ENCODE measurements at regions not wholly inside any gene's neighbourhood (a gene's known extent, or its start where the extent isn't known, plus 50 kb on each side); places are given as distances from the start of the nearest gene placed in this dataset.
"Not testable (repeated sequence)": the region's sequence is repeated elsewhere in the genome, so short reads cannot be mapped to it uniquely, and the experiment has no call there.

DNA sequence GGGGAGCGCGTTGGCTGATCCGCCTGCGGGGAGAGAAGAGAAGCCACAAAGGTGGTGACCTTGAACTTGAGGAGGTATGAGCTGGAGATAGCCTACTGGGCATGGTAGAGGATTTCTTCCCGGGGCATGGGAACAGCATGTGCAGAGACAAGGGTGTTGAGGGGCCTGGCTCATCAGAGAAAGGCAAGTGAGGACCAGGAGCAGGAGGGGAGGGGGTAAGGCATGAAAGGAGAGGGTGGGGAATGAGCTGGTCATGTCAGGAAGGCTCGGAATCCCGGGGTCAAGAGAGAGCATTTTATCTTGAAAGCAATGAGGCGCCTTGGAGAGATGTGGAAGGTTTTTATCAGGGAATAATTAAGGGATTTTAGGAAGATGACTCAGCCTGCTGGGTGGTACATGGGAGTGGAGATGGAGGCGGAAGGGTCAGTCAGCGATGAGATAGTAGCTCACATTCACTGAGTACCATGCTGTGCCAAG, 121.1 kb downstream of the LHX2 start:
- intact Hi-C loops (cut with micrococcal nuclease), result loop anchor here (5.0 to 10.0 kb wide), 2 partner anchors 60 to 162 kb away; no protein-coding TSS in a partner anchor
- peaks cover 5% of the 10 kb centered on the region for H3K27me3 Mint-ChIP-seq
- H3K4me3 Mint-ChIP-seq, result no peak overlapping the region
- peaks cover 39% of the 10 kb centered on the region for H3K4me1 Mint-ChIP-seq (ENCODE audit: low read depth)
- H3K9me3 Mint-ChIP-seq, result no peaks in the 10 kb centered on the region
- H3K36me3 Mint-ChIP-seq (ENCODE audit: low read depth), result no peaks in the 10 kb centered on the region
- no peak overlapping the region for H3K27ac Mint-ChIP-seq

GRCh38 chr9:124133727-124134126, 122.2 kb downstream of the LHX2 start:
- Mint-ChIP-seq H3K4me1 (ENCODE audit: low read depth) (peaks cover 45% of the 10 kb centered on the region), H3K36me3 (ENCODE audit: low read depth) (no peaks in the 10 kb centered on the region), H3K27me3 (peaks cover 5% of the 10 kb centered on the region), H3K27ac (no peak overlapping the region), H3K9me3 (no peaks in the 10 kb centered on the region), H3K4me3 (no peak overlapping the region)
- intact Hi-C loops (cut with micrococcal nuclease), result loop anchor here (5.0 to 10.0 kb wide), 2 partner anchors 59 to 161 kb away; no protein-coding TSS in a partner anchor

GRCh38 chr9:124134526-124134925, 123.0 kb downstream of the LHX2 start:
- H3K4me3 Mint-ChIP-seq, result no peak overlapping the region
- no peak overlapping the region for H3K27ac Mint-ChIP-seq
- H3K27me3 Mint-ChIP-seq, result peaks cover 5% of the 10 kb centered on the region
- no peaks in the 10 kb centered on the region for H3K36me3 Mint-ChIP-seq (ENCODE audit: low read depth)
- H3K4me1 Mint-ChIP-seq (ENCODE audit: low read depth), result peaks cover 45% of the 10 kb centered on the region
- intact Hi-C loops (cut with micrococcal nuclease), result loop anchor here (5.0 to 10.0 kb wide), 2 partner anchors 58 to 160 kb away; no protein-coding TSS in a partner anchor
- H3K9me3 Mint-ChIP-seq, result no peaks in the 10 kb centered on the region

DNA sequence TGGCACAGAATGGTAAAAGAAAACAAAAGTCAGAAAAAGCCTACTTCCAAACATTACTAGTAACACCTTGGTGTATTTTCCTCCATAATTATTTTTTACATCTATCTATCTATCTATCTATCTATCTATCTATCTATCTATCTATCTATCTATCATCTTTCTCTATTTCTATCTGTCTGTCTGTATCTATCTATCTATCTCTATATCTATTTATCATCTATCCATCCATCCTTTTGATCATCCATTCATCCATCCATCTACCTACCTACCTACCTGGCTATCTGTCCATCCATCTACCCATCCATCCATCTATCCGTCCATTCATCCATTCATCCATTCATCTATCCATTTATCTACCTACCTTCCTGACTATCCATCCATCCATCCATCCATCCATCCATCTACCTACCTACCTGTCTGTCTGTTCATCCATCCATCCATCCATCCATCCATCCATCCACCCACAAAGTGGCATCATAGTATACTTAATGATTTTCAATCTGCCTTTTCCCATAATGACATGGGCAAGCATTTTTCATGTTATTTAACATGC, 121.9 kb upstream of the NEK6 start:
- Mint-ChIP-seq H3K27ac (no peak overlapping the region), H3K9me3 (no peaks in the 10 kb centered on the region), H3K4me1 (ENCODE audit: low read depth) (peaks cover 41% of the 10 kb centered on the region), H3K4me3 (no peak overlapping the region), H3K36me3 (ENCODE audit: low read depth) (no peaks in the 10 kb centered on the region), H3K27me3 (peaks cover 5% of the 10 kb centered on the region)
- intact Hi-C loops (cut with micrococcal nuclease), result loop anchor here (10.0 kb wide), 1 partner anchor 159 kb away; no protein-coding TSS in a partner anchor

GRCh38 chr9:124137009-124137943, 120.5 kb upstream of the NEK6 start:
- Mint-ChIP-seq H3K4me3 (no peak overlapping the region), H3K36me3 (ENCODE audit: low read depth) (no peaks in the 10 kb centered on the region), H3K27ac (no peak overlapping the region), H3K9me3 (no peaks in the 10 kb centered on the region), H3K27me3 (peaks cover 5% of the 10 kb centered on the region), H3K4me1 (ENCODE audit: low read depth) (peaks cover 34% of the 10 kb centered on the region)
- intact Hi-C loops (cut with micrococcal nuclease), result loop anchor here (10.0 kb wide), 1 partner anchor 158 kb away; no protein-coding TSS in a partner anchor

DNA sequence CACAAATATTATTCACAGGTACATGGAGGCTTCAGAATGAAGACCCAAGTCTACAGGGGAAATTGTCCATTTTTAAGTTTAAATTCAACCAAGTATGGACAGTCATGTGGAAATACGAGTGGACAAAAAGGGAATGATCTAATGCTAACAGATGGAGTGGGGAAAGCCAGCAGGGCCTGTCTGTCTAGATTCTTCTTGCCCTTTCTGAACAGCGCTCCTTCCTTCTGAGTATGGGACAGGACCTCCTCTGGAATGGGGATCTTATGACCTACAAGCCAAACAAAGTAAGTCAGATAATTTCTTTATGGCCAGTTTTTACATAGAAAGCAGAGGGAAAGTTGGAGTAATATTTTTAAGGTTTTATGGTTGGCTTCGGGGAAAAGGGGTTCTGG, 119.8 kb upstream of the NEK6 start:
- Mint-ChIP-seq H3K4me3 (no peak overlapping the region), H3K9me3 (no peaks in the 10 kb centered on the region), H3K27ac (no peak overlapping the region), H3K36me3 (ENCODE audit: low read depth) (no peaks in the 10 kb centered on the region), H3K27me3 (peaks cover 5% of the 10 kb centered on the region), H3K4me1 (ENCODE audit: low read depth) (peaks cover 28% of the 10 kb centered on the region)
- intact Hi-C loops (cut with micrococcal nuclease), result loop anchor here (10.0 kb wide), 1 partner anchor 157 kb away; no protein-coding TSS in a partner anchor

DNA sequence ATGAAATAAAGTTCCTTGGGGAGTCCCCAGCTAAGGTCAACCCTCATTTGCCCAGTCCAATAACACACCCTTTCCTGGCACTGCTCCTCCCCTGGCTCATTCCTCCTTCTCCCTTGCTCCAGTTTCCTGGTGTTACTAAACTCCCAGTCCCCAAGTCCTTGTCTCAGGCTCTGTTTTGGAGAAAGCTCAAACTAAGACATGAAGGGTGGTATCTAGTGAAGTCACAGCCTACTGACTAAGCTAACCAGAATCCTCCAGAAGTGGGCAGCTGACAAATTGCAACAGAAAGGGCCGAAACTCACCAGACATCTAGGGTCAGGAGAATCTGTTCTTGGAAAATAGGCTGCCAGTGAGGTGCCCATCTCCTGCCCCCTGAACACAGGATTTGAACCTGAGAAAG, 118.7 kb upstream of the NEK6 start:
- intact Hi-C loops (cut with micrococcal nuclease), result loop anchor here (10.0 kb wide), 1 partner anchor 156 kb away; no protein-coding TSS in a partner anchor
- Mint-ChIP-seq H3K27me3 (peaks cover 5% of the 10 kb centered on the region), H3K9me3 (no peaks in the 10 kb centered on the region), H3K27ac (no peak overlapping the region), H3K4me3 (no peak overlapping the region), H3K36me3 (ENCODE audit: low read depth) (no peaks in the 10 kb centered on the region), H3K4me1 (ENCODE audit: low read depth) (peaks cover 30% of the 10 kb centered on the region)

GRCh38 chr9:124140941-124141568, 116.7 kb upstream of the NEK6 start:
- peaks cover 2% of the 10 kb centered on the region for H3K9me3 Mint-ChIP-seq
- intact Hi-C loops (cut with micrococcal nuclease), result no loop called here
- no peak overlapping the region for H3K4me3 Mint-ChIP-seq
- H3K4me1 Mint-ChIP-seq (ENCODE audit: low read depth), result peaks cover 27% of the 10 kb centered on the region
- no peaks in the 10 kb centered on the region for H3K36me3 Mint-ChIP-seq (ENCODE audit: low read depth)
- no peak overlapping the region for H3K27ac Mint-ChIP-seq
- peaks cover 4% of the 10 kb centered on the region for H3K27me3 Mint-ChIP-seq

GRCh38 chr9:124144561-124145123, 113.1 kb upstream of the NEK6 start:
- H3K27ac Mint-ChIP-seq; H3K4me3 Mint-ChIP-seq; H3K27me3 Mint-ChIP-seq; intact Hi-C loops (cut with micrococcal nuclease); H3K36me3 Mint-ChIP-seq (ENCODE audit: low read depth): not testable (repeated sequence)
- Mint-ChIP-seq H3K9me3 (peaks cover 10% of the 10 kb centered on the region), H3K4me1 (ENCODE audit: low read depth) (peaks cover 20% of the 10 kb centered on the region)

DNA sequence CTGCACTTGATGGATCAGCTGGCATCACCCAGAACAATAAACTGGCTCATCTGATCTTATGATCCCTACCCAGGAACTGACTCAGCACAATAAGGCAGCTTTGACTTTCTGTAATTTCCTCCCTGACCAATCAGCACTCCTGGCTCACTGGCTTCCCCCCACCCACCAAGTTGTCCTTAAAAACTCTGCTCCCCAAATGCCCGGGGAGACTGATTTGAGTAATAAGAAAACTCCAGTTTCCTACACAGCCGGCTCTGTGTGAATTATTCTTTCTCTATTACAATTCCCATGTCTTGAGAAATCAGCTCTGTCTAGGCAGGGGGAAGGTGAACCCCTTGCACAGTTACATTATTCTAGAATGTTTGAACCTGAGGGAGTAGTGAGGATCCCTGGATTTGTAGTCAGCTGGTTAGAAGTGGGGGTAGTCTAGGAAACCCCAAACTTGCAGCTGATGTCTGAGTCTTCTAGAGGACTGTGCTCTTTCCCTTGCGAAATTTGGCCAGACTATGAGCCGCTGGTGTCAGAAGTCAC, 111.7 kb upstream of the NEK6 start:
- H3K36me3 Mint-ChIP-seq (ENCODE audit: low read depth), result no peaks in the 10 kb centered on the region
- intact Hi-C loops (cut with micrococcal nuclease), result no loop called here
- H3K9me3 Mint-ChIP-seq, result peaks cover 10% of the 10 kb centered on the region
- H3K4me1 Mint-ChIP-seq (ENCODE audit: low read depth), result peaks cover 20% of the 10 kb centered on the region
- peaks cover 12% of the 10 kb centered on the region for H3K27me3 Mint-ChIP-seq
- H3K4me3 Mint-ChIP-seq, result no peak overlapping the region
- H3K27ac Mint-ChIP-seq, result no peak overlapping the region

- intact Hi-C loops (cut with micrococcal nuclease), result no loop called here
- Mint-ChIP-seq H3K27me3 (peaks cover 37% of the 10 kb centered on the region), H3K27ac (no peak overlapping the region), H3K4me1 (ENCODE audit: low read depth) (peaks cover 8% of the 10 kb centered on the region), H3K9me3 (peaks cover 10% of the 10 kb centered on the region), H3K36me3 (ENCODE audit: low read depth) (no peaks in the 10 kb centered on the region), H3K4me3 (no peak overlapping the region)
These were observed 107.8 kb upstream of the NEK6 start for GRCh38 chr9:124149992-124150391.

GRCh38 chr9:124163760-124164255, 93.9 kb upstream of the NEK6 start:
- H3K27ac Mint-ChIP-seq, result no peak overlapping the region
- H3K4me3 Mint-ChIP-seq, result no peak overlapping the region
- intact Hi-C loops (cut with micrococcal nuclease), result no loop called here
- H3K27me3 Mint-ChIP-seq, result peaks cover 20% of the 10 kb centered on the region
- no peaks in the 10 kb centered on the region for H3K36me3 Mint-ChIP-seq (ENCODE audit: low read depth)
- peaks cover 11% of the 10 kb centered on the region for H3K9me3 Mint-ChIP-seq
- H3K4me1 Mint-ChIP-seq (ENCODE audit: low read depth), result no peaks in the 10 kb centered on the region

- Mint-ChIP-seq H3K27ac (no peak overlapping the region), H3K27me3 (peaks cover 19% of the 10 kb centered on the region), H3K36me3 (ENCODE audit: low read depth) (no peaks in the 10 kb centered on the region), H3K4me3 (no peak overlapping the region), H3K4me1 (ENCODE audit: low read depth) (no peaks in the 10 kb centered on the region), H3K9me3 (peaks cover 11% of the 10 kb centered on the region)
- intact Hi-C loops (cut with micrococcal nuclease), result no loop called here
These were observed 92.9 kb upstream of the NEK6 start for GRCh38 chr9:124164811-124165210.
